IPS DF 6.9 (cell line): ENCODE measurements at regions not wholly inside any gene's neighbourhood (a gene's known extent, or its start where the extent isn't known, plus 50 kb on each side); places are given as distances from the start of the nearest gene placed in this dataset.

Source experiments
- DNase-seq: peaks from one replicate; pipeline ENCODE4 v3.0.0-alpha.2; 2013; ENCODE audit warnings: low read depth, low spot score
- H3K27ac ChIP-seq: one replicate; pipeline ENCODE4 v1.5.1; 2013; ENCODE audit warnings: low read length, control low read depth
- H3K27me3 ChIP-seq: 2 replicates; pipeline ENCODE4 v1.6.1; 2013; ENCODE audit warnings: mild to moderate bottlenecking, low read length; ENCODE audit not compliant: control insufficient read depth, insufficient read depth
- H3K36me3 ChIP-seq: 2 replicates; pipeline ENCODE4 v1.6.1; 2013; ENCODE audit warnings: low read length; ENCODE audit not compliant: control insufficient read depth, insufficient read depth
- H3K4me1 ChIP-seq: 2 replicates; pipeline ENCODE4 v1.6.1; 2013; ENCODE audit warnings: low read length; ENCODE audit not compliant: control insufficient read depth, insufficient read depth
- H3K4me3 ChIP-seq: 2 replicates; pipeline ENCODE4 v1.5.1; 2013; ENCODE audit warnings: mild to moderate bottlenecking, low read length
- H3K9me3 ChIP-seq: 2 replicates; pipeline ENCODE4 v1.6.1; 2013; ENCODE audit warnings: low read length, inconsistent platforms; ENCODE audit not compliant: control insufficient read depth, insufficient read depth
- WGBS: extraction: QIAGEN DNeasy Blood & Tissue Kit; methylation state at CpG from one replicate; pipeline ENCODE4 v1.1.7; 2013; ENCODE audit warnings: mixed read lengths, missing lambda C conversion rate; ENCODE audit not compliant: insufficient read length, insufficient coverage; 5-methylcytosine and 5-hydroxymethylcytosine counted together

GRCh38 chr4:152098365-152099060 is 337.7 kb upstream of the GATB start:
- no peaks in the 10 kb centered on the region for H3K36me3 ChIP-seq
- DNase-seq = no peak
- H3K27ac ChIP-seq = no peak overlapping the region
- no peak overlapping the region for H3K4me3 ChIP-seq
- no peaks in the 10 kb centered on the region for H3K4me1 ChIP-seq
- no peaks in the 10 kb centered on the region for H3K9me3 ChIP-seq
- H3K27me3 ChIP-seq = no peaks in the 10 kb centered on the region
- no CpG with 5 or more reads among the region's 8 CpGs for WGBS

DNA sequence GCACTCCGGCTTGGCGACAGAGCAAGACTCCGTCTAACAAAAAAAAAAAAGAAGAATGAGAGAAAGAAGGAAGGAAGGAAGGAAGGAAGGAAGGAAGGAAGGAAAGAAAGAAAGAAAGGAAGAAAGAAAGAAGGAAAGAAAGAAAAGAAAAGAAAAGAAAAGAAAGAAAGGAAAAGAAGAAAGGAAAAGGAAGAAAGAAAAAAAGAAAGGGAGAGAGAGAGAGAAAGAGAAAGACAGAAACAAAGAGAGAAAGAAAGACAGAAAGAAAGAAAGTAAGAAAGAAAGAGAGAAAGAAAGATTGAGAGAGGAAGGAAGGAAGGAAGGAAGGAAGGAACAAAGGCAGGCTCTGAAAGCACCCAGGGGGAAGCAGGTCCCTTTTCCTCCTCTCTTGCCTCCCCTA is 336.6 kb upstream of the GATB start:
- Histone ChIP-seq H3K4me3 (no peak overlapping the region), H3K4me1 (no peaks in the 10 kb centered on the region), H3K9me3 (no peaks in the 10 kb centered on the region), H3K27ac (no peak overlapping the region), H3K36me3 (no peaks in the 10 kb centered on the region), H3K27me3 (no peaks in the 10 kb centered on the region)
- no peak for DNase-seq
- WGBS = no CpG with 5 or more reads among the region's 3 CpGs

GRCh38 chr4:152095701-152096070 is 334.9 kb upstream of the GATB start:
- Histone ChIP-seq H3K4me1 (no peaks in the 10 kb centered on the region), H3K4me3 (no peak overlapping the region), H3K36me3 (no peaks in the 10 kb centered on the region), H3K27me3 (no peaks in the 10 kb centered on the region), H3K27ac (no peak overlapping the region), H3K9me3 (no peaks in the 10 kb centered on the region)
- WGBS = no CpG with 5 or more reads among the region's 1 CpG
- no peak for DNase-seq

DNA sequence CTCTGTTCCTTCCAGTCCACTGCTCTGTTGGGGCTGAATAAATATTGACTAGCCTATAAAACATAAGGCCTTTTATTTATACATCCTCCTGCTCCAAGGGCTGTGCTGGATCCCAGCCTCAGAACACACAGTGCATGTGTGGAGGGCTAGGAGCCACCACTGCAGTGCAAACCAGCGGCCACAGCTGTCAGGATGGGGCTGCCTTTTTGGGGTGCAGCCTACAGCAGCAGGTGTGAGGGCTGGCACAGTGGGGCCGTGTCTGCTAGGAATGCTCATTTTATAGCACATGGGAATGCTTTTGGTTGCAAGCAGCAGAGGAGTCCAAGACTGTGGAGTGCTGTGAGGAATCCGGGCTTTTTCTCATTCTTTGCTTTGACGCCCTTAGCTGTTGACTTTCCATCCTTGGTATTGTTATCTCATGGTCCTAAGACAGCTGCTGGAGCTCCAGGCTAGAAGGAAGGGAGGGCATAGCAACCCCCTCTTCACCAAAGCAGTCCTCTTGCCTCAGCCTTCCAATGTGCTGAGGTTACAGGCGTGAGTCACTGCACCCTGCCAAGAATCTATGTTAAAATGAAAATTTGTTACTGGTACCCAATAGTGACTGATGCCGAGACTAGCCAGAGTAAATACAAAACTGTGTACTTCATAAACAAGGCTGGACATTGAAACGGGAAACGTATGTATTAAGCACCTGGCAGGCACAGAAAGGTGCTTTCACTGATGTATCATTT is 334.3 kb upstream of the GATB start:
- no CpG with 5 or more reads among the region's 8 CpGs for WGBS
- Histone ChIP-seq H3K4me3 (no peak overlapping the region), H3K36me3 (no peaks in the 10 kb centered on the region), H3K9me3 (no peaks in the 10 kb centered on the region), H3K27ac (no peak overlapping the region), H3K4me1 (no peaks in the 10 kb centered on the region), H3K27me3 (no peaks in the 10 kb centered on the region)
- DNase-seq = no peak

DNA sequence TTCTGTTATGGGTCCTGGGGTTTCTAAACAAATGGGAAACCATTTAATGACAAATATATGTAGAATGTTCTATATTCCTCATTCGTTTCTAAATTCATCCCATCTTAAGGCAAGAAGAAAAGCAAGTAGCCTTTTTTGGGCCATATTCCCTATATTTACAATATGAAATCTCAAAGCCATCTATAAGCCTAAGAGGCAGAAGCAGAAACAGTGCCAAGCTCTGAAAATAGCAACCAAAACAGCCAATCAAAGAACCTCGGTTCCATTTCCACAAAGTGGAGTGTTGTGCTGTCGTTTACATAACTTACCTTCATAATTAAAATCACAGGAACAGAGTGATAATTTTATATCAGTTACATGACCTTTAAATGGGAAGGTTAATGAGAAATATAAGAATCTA is 330.6 kb upstream of the GATB start:
- H3K4me3 ChIP-seq = no peak overlapping the region
- DNase-seq = no peak
- no peaks in the 10 kb centered on the region for H3K9me3 ChIP-seq
- no CpG with 5 or more reads among the region's 3 CpGs for WGBS
- H3K27ac ChIP-seq = no peak overlapping the region
- H3K36me3 ChIP-seq = no peaks in the 10 kb centered on the region
- no peaks in the 10 kb centered on the region for H3K27me3 ChIP-seq
- no peaks in the 10 kb centered on the region for H3K4me1 ChIP-seq

DNA sequence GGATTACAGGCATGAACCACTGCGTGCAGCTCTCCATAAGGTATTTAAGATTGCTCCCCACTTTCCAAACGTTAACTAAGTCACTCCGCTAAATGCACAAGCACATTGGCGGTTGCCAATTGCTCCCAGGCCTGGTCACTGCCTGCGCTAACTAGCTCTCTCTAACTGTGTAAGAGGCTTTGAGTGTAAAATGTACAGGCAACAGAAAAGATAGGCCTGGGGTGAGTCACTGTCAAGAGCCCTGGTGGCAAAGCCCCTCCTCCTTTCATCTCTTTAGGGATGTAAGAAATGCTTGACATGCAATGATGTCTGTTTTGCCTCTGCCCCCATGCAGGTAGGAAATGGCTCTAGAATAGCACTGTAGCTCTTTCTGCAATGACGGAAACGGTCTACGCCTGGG is 329.7 kb upstream of the GATB start:
- Histone ChIP-seq H3K27me3 (no peaks in the 10 kb centered on the region), H3K36me3 (no peaks in the 10 kb centered on the region), H3K4me1 (no peaks in the 10 kb centered on the region), H3K27ac (no peak overlapping the region), H3K9me3 (no peaks in the 10 kb centered on the region), H3K4me3 (no peak overlapping the region)
- no peak for DNase-seq
- WGBS = no CpG with 5 or more reads among the region's 8 CpGs

- Histone ChIP-seq H3K36me3 (no peaks in the 10 kb centered on the region), H3K27me3 (no peaks in the 10 kb centered on the region), H3K4me3 (no peak overlapping the region), H3K9me3 (no peaks in the 10 kb centered on the region), H3K27ac (no peak overlapping the region), H3K4me1 (no peaks in the 10 kb centered on the region)
- no CpG with 5 or more reads among the region's 2 CpGs for WGBS
- DNase-seq = no peak
These were observed 328.8 kb upstream of the GATB start for GRCh38 chr4:152089584-152089983.

DNA sequence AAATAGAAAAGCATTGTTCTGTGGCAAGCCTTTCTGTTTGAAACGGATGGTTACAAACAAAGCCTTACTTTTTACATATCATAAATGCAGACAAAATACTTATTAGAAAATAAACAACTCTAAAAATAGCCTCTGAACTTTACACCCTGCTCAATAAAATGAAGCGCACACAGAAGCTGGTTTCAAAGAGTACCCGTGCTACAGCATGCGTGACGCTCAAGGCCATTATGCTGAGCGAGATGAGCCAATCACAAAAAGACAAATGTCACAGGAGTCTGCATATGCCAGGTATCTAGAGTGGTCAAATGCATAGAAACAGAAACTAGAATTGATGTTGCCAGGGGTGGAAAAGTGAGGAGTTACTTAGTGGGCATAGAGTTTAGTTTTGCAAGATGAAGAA is 326.5 kb upstream of the GATB start:
- DNase-seq = no peak
- no CpG with 5 or more reads among the region's 6 CpGs for WGBS
- H3K36me3 ChIP-seq = no peaks in the 10 kb centered on the region
- H3K4me3 ChIP-seq = no peak overlapping the region
- H3K4me1 ChIP-seq = no peaks in the 10 kb centered on the region
- H3K27me3 ChIP-seq = no peaks in the 10 kb centered on the region
- no peaks in the 10 kb centered on the region for H3K9me3 ChIP-seq
- no peak overlapping the region for H3K27ac ChIP-seq

DNA sequence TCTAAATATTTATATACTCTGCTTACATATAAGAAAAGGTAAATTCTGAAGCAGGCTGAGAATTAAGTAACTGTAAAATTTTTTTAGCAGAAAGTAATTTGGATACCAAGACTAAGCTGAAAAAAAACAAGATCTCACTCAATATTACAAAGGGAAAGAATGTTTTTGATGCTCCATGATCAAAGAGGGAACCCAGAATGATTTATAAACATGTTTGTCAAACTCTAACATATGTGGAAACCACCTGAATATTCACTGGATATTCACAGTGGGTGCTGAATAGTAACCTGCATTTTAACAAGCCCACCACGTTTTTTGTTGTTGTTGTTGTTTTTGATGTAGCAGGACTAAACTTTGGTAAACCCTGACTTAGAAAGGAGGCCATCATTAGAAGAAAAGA is 324.9 kb upstream of the GATB start:
- H3K9me3 ChIP-seq = no peaks in the 10 kb centered on the region
- no CpG with 5 or more reads among the region's 1 CpG for WGBS
- no peaks in the 10 kb centered on the region for H3K4me1 ChIP-seq
- no peak for DNase-seq
- no peaks in the 10 kb centered on the region for H3K36me3 ChIP-seq
- no peaks in the 10 kb centered on the region for H3K27me3 ChIP-seq
- H3K27ac ChIP-seq = no peak overlapping the region
- H3K4me3 ChIP-seq = no peak overlapping the region

- Histone ChIP-seq H3K9me3 (no peaks in the 10 kb centered on the region), H3K27me3 (no peaks in the 10 kb centered on the region), H3K4me1 (peaks cover 3% of the 10 kb centered on the region; the same call in 1 of the 2 replicates), H3K36me3 (no peaks in the 10 kb centered on the region), H3K4me3 (no peak overlapping the region), H3K27ac (no peak overlapping the region)
- DNase-seq = no peak
- WGBS = no CpG with 5 or more reads among the region's 6 CpGs
These were observed 322.5 kb upstream of the GATB start for GRCh38 chr4:152083338-152083737.

GRCh38 chr4:152081024-152081423 is 320.2 kb upstream of the GATB start:
- Histone ChIP-seq H3K4me3 (no peak overlapping the region), H3K4me1 (peaks cover 3% of the 10 kb centered on the region; the same call in 1 of the 2 replicates), H3K27me3 (no peaks in the 10 kb centered on the region), H3K27ac (no peak overlapping the region), H3K9me3 (no peaks in the 10 kb centered on the region), H3K36me3 (no peaks in the 10 kb centered on the region)
- WGBS = no CpG with 5 or more reads among the region's 5 CpGs
- DNase-seq = no peak
